ENCODE measurements at regions not wholly inside any gene's neighbourhood (a gene's known extent, or its start where the extent isn't known, plus 50 kb on each side); places are given as distances from the start of the nearest gene placed in this dataset.

DNA sequence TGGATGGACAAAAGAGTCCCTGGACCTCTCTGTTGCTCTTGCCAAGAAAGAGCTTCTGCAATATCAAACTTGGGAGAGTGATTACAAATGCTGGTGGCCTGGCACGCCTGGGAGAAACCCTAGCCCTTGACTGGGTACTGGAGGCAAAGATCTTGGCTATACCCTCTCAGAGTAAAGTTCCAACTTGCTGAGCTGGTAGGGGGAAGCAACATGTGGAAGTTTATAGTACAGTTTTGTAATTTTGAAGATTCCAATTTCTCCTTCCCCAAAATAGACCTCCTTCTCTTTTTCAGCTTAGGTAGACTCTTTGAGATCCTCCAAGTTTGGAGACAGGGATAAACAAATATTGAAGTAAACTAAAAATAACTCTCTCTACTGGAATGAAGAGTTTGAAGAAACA is 645.3 kb downstream of the NR4A2 start:
- DNase-seq, result no peak
- intact Hi-C loops (cut with DNase I; ENCODE audit: low total_unique reads), result no loop called here
- no peaks in the 10 kb centered on the region for H3K36me3 ChIP-seq
- no peak overlapping the region for H3K27ac ChIP-seq
- H3K4me1 ChIP-seq, result no peaks in the 10 kb centered on the region
- H3K4me3 ChIP-seq, result no peak overlapping the region
- H3K27me3 ChIP-seq, result no peaks in the 10 kb centered on the region
- no peaks in the 10 kb centered on the region for H3K9me3 ChIP-seq
- TF ChIP-seq, protein P1, sequence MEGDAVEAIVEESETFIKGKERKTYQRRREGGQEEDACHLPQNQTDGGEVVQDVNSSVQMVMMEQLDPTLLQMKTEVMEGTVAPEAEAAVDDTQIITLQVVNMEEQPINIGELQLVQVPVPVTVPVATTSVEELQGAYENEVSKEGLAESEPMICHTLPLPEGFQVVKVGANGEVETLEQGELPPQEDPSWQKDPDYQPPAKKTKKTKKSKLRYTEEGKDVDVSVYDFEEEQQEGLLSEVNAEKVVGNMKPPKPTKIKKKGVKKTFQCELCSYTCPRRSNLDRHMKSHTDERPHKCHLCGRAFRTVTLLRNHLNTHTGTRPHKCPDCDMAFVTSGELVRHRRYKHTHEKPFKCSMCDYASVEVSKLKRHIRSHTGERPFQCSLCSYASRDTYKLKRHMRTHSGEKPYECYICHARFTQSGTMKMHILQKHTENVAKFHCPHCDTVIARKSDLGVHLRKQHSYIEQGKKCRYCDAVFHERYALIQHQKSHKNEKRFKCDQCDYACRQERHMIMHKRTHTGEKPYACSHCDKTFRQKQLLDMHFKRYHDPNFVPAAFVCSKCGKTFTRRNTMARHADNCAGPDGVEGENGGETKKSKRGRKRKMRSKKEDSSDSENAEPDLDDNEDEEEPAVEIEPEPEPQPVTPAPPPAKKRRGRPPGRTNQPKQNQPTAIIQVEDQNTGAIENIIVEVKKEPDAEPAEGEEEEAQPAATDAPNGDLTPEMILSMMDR (IDR thresholded peaks at IDR 0.05), result no peak

- Histone ChIP-seq H3K4me3 (no peak overlapping the region), H3K27me3 (no peaks in the 10 kb centered on the region), H3K4me1 (no peaks in the 10 kb centered on the region), H3K27ac (no peak overlapping the region), H3K36me3 (no peaks in the 10 kb centered on the region), H3K9me3 (peaks cover 0 to 4% (median 0%) of the 10 kb centered on the region in 3 donors)
- intact Hi-C loops (cut with DNase I; ENCODE audit: low total_unique reads), result no loop called here
- TF ChIP-seq, protein P1 (IDR thresholded peaks at IDR 0.05), result no peak
- DNase-seq, result no peak
Observed at GRCh38 chr2:155679647-155680046, 652.9 kb downstream of the NR4A2 start.

GRCh38 chr2:155675920-155676319 is 656.6 kb downstream of the NR4A2 start:
- intact Hi-C loops (cut with DNase I; ENCODE audit: low total_unique reads), result no loop called here

DNA sequence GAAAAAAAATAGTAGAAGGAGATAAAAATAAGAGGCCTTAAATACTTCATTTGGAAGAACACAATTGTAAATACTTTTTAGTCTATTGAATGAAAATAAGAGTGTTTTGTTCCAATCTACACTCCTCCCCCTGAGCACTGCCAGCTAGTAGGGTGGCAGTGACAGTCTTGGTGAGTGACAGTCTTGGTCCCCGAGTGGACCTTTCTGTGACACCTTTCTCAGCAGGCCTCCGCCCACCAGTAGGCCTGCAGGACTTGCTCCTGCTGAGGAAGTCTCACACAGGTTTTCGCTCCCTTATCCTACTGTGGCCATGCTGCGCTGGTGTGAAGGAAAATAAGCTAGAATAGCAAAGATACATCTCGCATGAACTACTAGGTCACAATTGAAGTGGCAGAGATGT is 666.8 kb downstream of the NR4A2 start:
- Histone ChIP-seq H3K4me1 (no peaks in the 10 kb centered on the region), H3K4me3 (no peak overlapping the region), H3K36me3 (no peaks in the 10 kb centered on the region), H3K9me3 (no peaks in the 10 kb centered on the region), H3K27me3 (no peaks in the 10 kb centered on the region), H3K27ac (no peak overlapping the region)
- DNase-seq, result no peak
- TF ChIP-seq, protein P1 (IDR thresholded peaks at IDR 0.05), result no peak
- intact Hi-C loops (cut with DNase I; ENCODE audit: low total_unique reads), result no loop called here

More at GRCh38 chr2:155675920-155676319, 656.6 kb downstream of the NR4A2 start:
- Histone ChIP-seq H3K4me3 (no peak overlapping the region), H3K4me1 (no peaks in the 10 kb centered on the region), H3K9me3 (peaks cover 0 to 16% (median 13%) of the 10 kb centered on the region in 3 donors), H3K27ac (no peak overlapping the region), H3K27me3 (no peaks in the 10 kb centered on the region), H3K36me3 (no peaks in the 10 kb centered on the region)
- DNase-seq, result no peak
- TF ChIP-seq, protein P1 (IDR thresholded peaks at IDR 0.05), result no peak

DNA sequence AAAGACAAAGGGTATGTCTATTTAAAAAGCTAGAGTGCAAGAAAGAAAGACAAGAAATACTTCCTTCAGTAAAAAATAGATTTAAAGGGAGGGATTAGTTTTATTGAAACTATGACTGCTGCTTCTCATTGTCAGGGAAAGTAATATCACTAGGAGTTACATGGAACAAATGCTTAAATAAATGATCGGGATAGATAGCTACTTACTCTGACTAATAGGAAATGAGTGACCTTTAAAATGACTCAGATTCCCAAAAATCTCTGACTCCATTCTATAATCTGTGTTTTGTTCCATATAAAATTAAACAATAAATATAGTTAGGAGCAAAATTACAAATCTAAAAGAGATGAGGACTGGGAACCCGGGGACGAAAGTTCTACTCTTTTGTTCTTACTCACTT is 669.3 kb downstream of the NR4A2 start:
- no peak for DNase-seq
- H3K4me1 ChIP-seq, result no peaks in the 10 kb centered on the region
- no peak overlapping the region for H3K4me3 ChIP-seq
- TF ChIP-seq, protein P1 (IDR thresholded peaks at IDR 0.05), result no peak
- H3K27ac ChIP-seq, result no peak overlapping the region
- no peaks in the 10 kb centered on the region for H3K36me3 ChIP-seq
- intact Hi-C loops (cut with DNase I; ENCODE audit: low total_unique reads), result no loop called here
- no peaks in the 10 kb centered on the region for H3K27me3 ChIP-seq
- no peaks in the 10 kb centered on the region for H3K9me3 ChIP-seq

GRCh38 chr2:155662224-155662623 is 670.3 kb downstream of the NR4A2 start:
- Histone ChIP-seq H3K4me1 (no peaks in the 10 kb centered on the region), H3K4me3 (no peak overlapping the region), H3K27me3 (no peaks in the 10 kb centered on the region), H3K27ac (no peak overlapping the region), H3K9me3 (no peaks in the 10 kb centered on the region), H3K36me3 (no peaks in the 10 kb centered on the region)
- TF ChIP-seq, protein P1 (IDR thresholded peaks at IDR 0.05), result no peak
- DNase-seq, result no peak
- intact Hi-C loops (cut with DNase I; ENCODE audit: low total_unique reads), result no loop called here
